Neuronal stem cell (in vitro differentiated cells): ENCODE measurements at regions not wholly inside any gene's neighbourhood (a gene's known extent, or its start where the extent isn't known, plus 50 kb on each side); places are given as distances from the start of the nearest gene placed in this dataset.

Experiments used
- DNase-seq: peaks from one replicate; pipeline ENCODE4 v3.0.0-alpha.2; 2013; ENCODE audit warnings: low spot score
- H2AFZ ChIP-seq: one replicate; pipeline ENCODE4 v1.6.1; 2013; ENCODE audit warnings: mild to moderate bottlenecking, low read length, inconsistent platforms
- H2AK5ac ChIP-seq: 2 replicates; pipeline ENCODE4 v1.6.1; 2013; ENCODE audit warnings: low read depth, mild to moderate bottlenecking, inconsistent platforms, low read length, moderate library complexity, mixed read lengths
- H2BK120ac ChIP-seq: 2 replicates; pipeline ENCODE4 v1.6.1; 2013; ENCODE audit warnings: low read depth, mild to moderate bottlenecking, inconsistent platforms, low read length, moderate library complexity, mixed read lengths
- H2BK12ac ChIP-seq: one replicate; pipeline ENCODE4 v1.6.1; 2013; ENCODE audit warnings: low read length, inconsistent platforms
- H2BK15ac ChIP-seq: 2 replicates; pipeline ENCODE4 v1.6.1; 2013; ENCODE audit warnings: mild to moderate bottlenecking, low read length, inconsistent platforms, mixed read lengths
- H2BK5ac ChIP-seq: one replicate; pipeline ENCODE4 v1.6.1; 2013; ENCODE audit warnings: inconsistent platforms, mild to moderate bottlenecking, low read length, moderate library complexity
- H3K14ac ChIP-seq: one replicate; pipeline ENCODE4 v1.6.1; 2013; ENCODE audit warnings: low read length, inconsistent platforms
- H3K18ac ChIP-seq: 2 replicates; pipeline ENCODE4 v1.6.1; 2013; ENCODE audit warnings: low read length, inconsistent platforms
- H3K23ac ChIP-seq: 2 replicates; pipeline ENCODE4 v1.6.1; 2013; ENCODE audit warnings: low read depth, mild to moderate bottlenecking, mixed read lengths, low read length, inconsistent platforms; ENCODE audit not compliant: poor library complexity
- H3K27ac ChIP-seq: replicated peaks from 3 replicates; pipeline ENCODE4 v1.5.1; 2013; ENCODE audit warnings: low read length, inconsistent platforms
- H3K27me3 ChIP-seq, 3 experiments: 2 replicates each; pipeline ENCODE4 v1.6.1; 2013; ENCODE audit warnings: low read length in 3 of 3, mild to moderate bottlenecking in 2 of 3, inconsistent platforms in 1 of 3, low read depth in 1 of 3, mixed read lengths in 1 of 3, moderate library complexity in 1 of 3; ENCODE audit not compliant: control insufficient read depth in 3 of 3, insufficient read depth in 3 of 3
- H3K36me3 ChIP-seq, 2 donors: replicated peaks in 1 of 2; 2 replicates each; pipeline ENCODE4 v1.6.1; 2013; ENCODE audit warnings: low read length in 2 of 2; ENCODE audit not compliant: control insufficient read depth in 2 of 2, insufficient read depth in 2 of 2
- H3K4ac ChIP-seq: 2 replicates; pipeline ENCODE4 v1.6.1; 2013; ENCODE audit warnings: inconsistent platforms, mild to moderate bottlenecking, low read length, moderate library complexity
- H3K4me1 ChIP-seq, 2 donors: 1 replicate in 1 of 2; 2 replicates in 1 of 2; pipeline ENCODE4 v1.6.1; 2013; ENCODE audit warnings: low read length in 2 of 2, low read depth in 1 of 2; ENCODE audit not compliant: control insufficient read depth in 2 of 2, insufficient read depth in 1 of 2
- H3K4me2 ChIP-seq: one replicate; pipeline ENCODE4 v1.6.1; 2013; ENCODE audit warnings: mild to moderate bottlenecking, low read length, inconsistent platforms; ENCODE audit not compliant: insufficient read depth, poor library complexity, severe bottlenecking
- H3K4me3 ChIP-seq, 2 donors: 2 replicates each; pipeline ENCODE4 v1.5.1; 2013; ENCODE audit warnings: low read length in 2 of 2, mild to moderate bottlenecking in 2 of 2, inconsistent platforms in 1 of 2, moderate library complexity in 1 of 2
- H3K79me1 ChIP-seq: one replicate; pipeline ENCODE4 v1.6.1; 2013; ENCODE audit warnings: low read depth, mild to moderate bottlenecking, inconsistent platforms, low read length, moderate library complexity
- H3K9ac ChIP-seq: one replicate; pipeline ENCODE4 v1.6.1; 2013; ENCODE audit warnings: mild to moderate bottlenecking, low read depth, low read length, inconsistent platforms; ENCODE audit not compliant: poor library complexity
- H3K9me3 ChIP-seq, 2 donors: replicated peaks in 1 of 2; 2 replicates each; pipeline versions ENCODE3 to v1.6.1; 2013; ENCODE audit warnings: low read length in 2 of 2, mild to moderate bottlenecking in 2 of 2, inconsistent platforms in 1 of 2, low read depth in 1 of 2, mixed read lengths in 1 of 2, moderate library complexity in 1 of 2; ENCODE audit not compliant: control insufficient read depth in 2 of 2, insufficient read depth in 1 of 2
- H4K8ac ChIP-seq: one replicate; pipeline ENCODE4 v1.6.1; 2013; ENCODE audit warnings: low read depth, mild to moderate bottlenecking, inconsistent platforms, low read length, moderate library complexity
- H4K91ac ChIP-seq: one replicate; pipeline ENCODE4 v1.6.1; 2013; ENCODE audit warnings: low read length, low read depth, mild to moderate bottlenecking, inconsistent platforms; ENCODE audit not compliant: poor library complexity
- WGBS, 2 donors: extraction: QIAGEN DNeasy Blood & Tissue Kit; methylation state at CpG; one replicate each; pipeline ENCODE4 v1.1.7; 2013; ENCODE audit warnings: missing lambda C conversion rate in 2 of 2, mixed read lengths in 1 of 2; ENCODE audit not compliant: insufficient read length in 2 of 2, insufficient replicate concordance in 1 of 2; ENCODE audit errors: extremely low coverage in 2 of 2; 5-methylcytosine and 5-hydroxymethylcytosine counted together

- WGBS, 2 donors: no CpG with 5 or more reads among the region's 9 CpGs
- Histone ChIP-seq H3K27ac (no peak overlapping the region), H2BK120ac (no peak overlapping the region), H3K4me2 (no peak overlapping the region), H3K14ac (peak overlapping the region; percentile 4), H2AFZ (no peak overlapping the region), H3K18ac (no peak overlapping the region), H4K91ac (no peak overlapping the region), H3K79me1 (no peaks in the 10 kb centered on the region), H3K9ac (no peak overlapping the region), H3K4me3 (no peak overlapping the region), H3K36me3 (no peaks in the 10 kb centered on the region), H3K4ac (no peak overlapping the region), H4K8ac (no peak overlapping the region), H2AK5ac (no peak overlapping the region), H3K23ac (no peak overlapping the region), H3K4me1 (no peaks in the 10 kb centered on the region), H3K27me3 (no peaks in the 10 kb centered on the region), H2BK5ac (no peak overlapping the region), H2BK15ac (no peak overlapping the region), H2BK12ac (no peak overlapping the region), H3K9me3 (no peaks in the 10 kb centered on the region)
- DNase-seq: no peak
These were observed 59.7 kb upstream of the HMHB1 start for GRCh38 chr5:143752165-143752850.

DNA sequence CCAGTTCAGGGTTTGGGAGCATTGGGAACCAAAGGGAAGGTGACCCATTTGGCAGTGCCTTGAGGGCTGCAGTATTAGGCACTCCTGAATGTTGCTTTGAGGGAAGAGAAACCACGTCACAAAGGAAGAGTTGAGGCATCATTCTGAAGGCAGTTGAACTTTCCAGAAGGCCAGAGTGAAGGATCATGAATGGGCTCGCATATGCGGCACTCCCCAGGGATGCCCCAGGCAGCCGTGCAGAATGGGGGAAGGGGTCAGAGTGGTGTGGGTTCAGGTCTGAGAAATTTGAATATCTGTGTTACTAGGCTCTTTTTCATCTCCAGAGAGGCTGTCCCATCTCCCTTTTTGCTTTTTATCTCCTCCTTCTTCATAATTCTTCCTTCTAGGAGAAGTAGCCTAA is 60.6 kb upstream of the HMHB1 start:
- Histone ChIP-seq H3K27ac (no peak overlapping the region), H2BK120ac (no peak overlapping the region), H2AK5ac (no peak overlapping the region), H2BK15ac (no peak overlapping the region), H3K23ac (no peak overlapping the region), H3K4me3 (no peak overlapping the region), H2BK5ac (no peak overlapping the region), H2AFZ (no peak overlapping the region), H3K4me1 (no peaks in the 10 kb centered on the region), H3K36me3 (no peaks in the 10 kb centered on the region), H3K14ac (no peak overlapping the region), H3K27me3 (no peaks in the 10 kb centered on the region), H3K9ac (no peak overlapping the region), H3K9me3 (no peaks in the 10 kb centered on the region), H4K91ac (no peak overlapping the region), H3K4me2 (no peak overlapping the region), H2BK12ac (no peak overlapping the region), H3K18ac (no peak overlapping the region), H3K79me1 (no peaks in the 10 kb centered on the region), H4K8ac (no peak overlapping the region), H3K4ac (no peak overlapping the region)
- DNase-seq: no peak
- WGBS, 2 donors: no CpG with 5 or more reads among the region's 4 CpGs

DNA sequence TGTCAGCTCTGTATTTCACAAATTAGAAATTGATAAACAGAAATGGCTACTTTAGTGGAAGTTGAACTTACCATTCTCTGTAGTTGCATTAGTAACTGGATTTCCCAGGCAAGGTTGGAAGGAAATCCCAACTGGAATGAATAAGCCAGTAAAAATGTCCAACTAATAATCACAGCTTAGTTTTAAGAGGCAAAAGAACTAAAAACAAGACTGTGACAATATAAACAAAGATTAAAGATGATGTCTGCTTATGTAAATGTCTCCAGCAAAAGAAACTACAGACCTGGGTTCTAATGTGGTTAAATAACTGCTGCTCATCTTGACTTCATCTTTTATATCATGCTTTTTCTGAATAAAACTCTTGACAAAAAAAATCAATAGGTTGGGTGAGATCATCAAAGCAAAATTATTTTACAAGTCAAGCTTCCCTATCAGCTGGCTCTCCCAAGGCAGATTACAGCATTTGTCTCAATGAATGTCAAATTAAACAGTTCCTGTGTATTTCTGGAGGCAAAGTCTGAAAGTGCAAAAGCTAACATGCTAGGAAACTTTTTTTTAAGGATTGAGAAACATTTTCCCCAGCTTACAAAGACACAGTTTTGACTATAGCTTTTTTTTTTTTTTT is 62.3 kb upstream of the HMHB1 start:
- H3K79me1 ChIP-seq: no peaks in the 10 kb centered on the region
- no peak overlapping the region for H3K14ac ChIP-seq
- no peak overlapping the region for H2AK5ac ChIP-seq
- H3K9ac ChIP-seq: no peak overlapping the region
- H2AFZ ChIP-seq: no peak overlapping the region
- no peak overlapping the region for H3K23ac ChIP-seq
- H2BK5ac ChIP-seq: no peak overlapping the region
- H4K8ac ChIP-seq: no peak overlapping the region
- no peak overlapping the region for H4K91ac ChIP-seq
- no peak overlapping the region for H3K4me2 ChIP-seq
- no peak overlapping the region for H2BK12ac ChIP-seq
- DNase-seq: no peak
- H3K4ac ChIP-seq: no peak overlapping the region
- H3K4me3 ChIP-seq: no peak overlapping the region
- H3K27me3 ChIP-seq: no peaks in the 10 kb centered on the region
- H2BK15ac ChIP-seq: no peak overlapping the region
- H3K27ac ChIP-seq: no peak overlapping the region
- no peak overlapping the region for H2BK120ac ChIP-seq
- no peaks in the 10 kb centered on the region for H3K36me3 ChIP-seq
- no peaks in the 10 kb centered on the region for H3K4me1 ChIP-seq
- no peak overlapping the region for H3K18ac ChIP-seq
- H3K9me3 ChIP-seq: no peaks in the 10 kb centered on the region

- no peak overlapping the region for H3K4me2 ChIP-seq
- no peaks in the 10 kb centered on the region for H3K36me3 ChIP-seq
- no peak overlapping the region for H2BK120ac ChIP-seq
- H3K9me3 ChIP-seq: no peaks in the 10 kb centered on the region
- no peak overlapping the region for H2AK5ac ChIP-seq
- no peak overlapping the region for H2BK12ac ChIP-seq
- H3K4me1 ChIP-seq: no peaks in the 10 kb centered on the region
- no peak overlapping the region for H3K23ac ChIP-seq
- H4K91ac ChIP-seq: no peak overlapping the region
- H3K4ac ChIP-seq: no peak overlapping the region
- no peaks in the 10 kb centered on the region for H3K27me3 ChIP-seq
- no peak overlapping the region for H2AFZ ChIP-seq
- no peak overlapping the region for H3K27ac ChIP-seq
- no peak overlapping the region for H3K18ac ChIP-seq
- H3K79me1 ChIP-seq: no peaks in the 10 kb centered on the region
- no peak overlapping the region for H2BK15ac ChIP-seq
- no peak overlapping the region for H4K8ac ChIP-seq
- H3K4me3 ChIP-seq: no peak overlapping the region
- H3K9ac ChIP-seq: no peak overlapping the region
- WGBS, 2 donors: no CpG with 5 or more reads among the region's 1 CpG
- no peak for DNase-seq
- H3K14ac ChIP-seq: no peak overlapping the region
- H2BK5ac ChIP-seq: no peak overlapping the region
These were observed 63.4 kb upstream of the HMHB1 start for GRCh38 chr5:143748516-143748915.
